Liver (tissue), 8 donors: ENCODE measurements at regions not wholly inside any gene's neighbourhood (a gene's known extent, or its start where the extent isn't known, plus 50 kb on each side); places are given as distances from the start of the nearest gene placed in this dataset.

Experiments used
- DNase-seq: peaks from one replicate; pipeline ENCODE4 v3.0.0-alpha.2; 2017; ENCODE audit warnings: low spot score
- H3K27ac ChIP-seq, 2 donors: one replicate each; pipeline ENCODE4 v1.7.0; 2013; ENCODE audit warnings: inconsistent platforms in 2 of 2, low read length in 2 of 2, control low read depth in 1 of 2, low read depth in 1 of 2, mild to moderate bottlenecking in 1 of 2
- H3K27me3 ChIP-seq, 4 donors: one replicate each; pipeline versions ENCODE4 v1.6.1 to v1.7.0; 2013; ENCODE audit warnings: low read length in 3 of 4, inconsistent platforms in 1 of 4, mild to moderate bottlenecking in 1 of 4, moderate library complexity in 1 of 4; ENCODE audit not compliant: control insufficient read depth in 4 of 4, insufficient read depth in 4 of 4
- H3K36me3 ChIP-seq, 4 donors: one replicate each; pipeline versions ENCODE4 v1.6.1 to v1.7.0; 2013; ENCODE audit warnings: low read length in 3 of 4, mild to moderate bottlenecking in 3 of 4, low read depth in 1 of 4, moderate library complexity in 1 of 4; ENCODE audit not compliant: control insufficient read depth in 4 of 4, insufficient read depth in 3 of 4
- H3K4me1 ChIP-seq, 4 donors: one replicate each; pipeline versions ENCODE4 v1.6.1 to v1.7.0; 2013; ENCODE audit warnings: low read length in 3 of 4, mild to moderate bottlenecking in 3 of 4, moderate library complexity in 1 of 4; ENCODE audit not compliant: control insufficient read depth in 4 of 4, insufficient read depth in 4 of 4
- H3K4me3 ChIP-seq, 3 donors: one replicate each; pipeline versions ENCODE4 v1.6.1 to v1.7.0; 2013; ENCODE audit warnings: low read length in 3 of 3, control low read depth in 1 of 3, low read depth in 1 of 3, mild to moderate bottlenecking in 1 of 3
- H3K9ac ChIP-seq, 2 donors: one replicate each; pipeline ENCODE4 v1.7.0; 2013; ENCODE audit warnings: low read length in 2 of 2, mild to moderate bottlenecking in 2 of 2, moderate library complexity in 2 of 2, control low read depth in 1 of 2, low read depth in 1 of 2
- H3K9me3 ChIP-seq, 4 donors: one replicate each; pipeline versions ENCODE4 v1.6.1 to v1.7.0; 2013; ENCODE audit warnings: low read length in 3 of 4; ENCODE audit not compliant: control insufficient read depth in 4 of 4
- EGR1 ChIP-seq, 2 donors: IDR thresholded peaks; 2 replicates each; pipeline ENCODE4 v1.6.1; 2016 to 2018; ENCODE audit warnings: antibody characterized with exemption in 2 of 2, low read depth in 2 of 2
- FOXA1 ChIP-seq: IDR thresholded peaks from 2 replicates; pipeline ENCODE4 v1.6.1; 2016; ENCODE audit warnings: antibody characterized with exemption
- FOXA2 ChIP-seq: IDR thresholded peaks from 2 replicates; pipeline ENCODE4 v1.6.1; 2016; ENCODE audit warnings: antibody characterized with exemption
- HNF4A ChIP-seq, 2 donors: conservative IDR thresholded peaks; 2 replicates each; pipeline ENCODE4 v1.6.1; 2016; ENCODE audit warnings: antibody characterized with exemption in 2 of 2, mild to moderate bottlenecking in 2 of 2
- HNF4G ChIP-seq: IDR thresholded peaks from 2 replicates; pipeline ENCODE4 v1.6.1; 2016; ENCODE audit warnings: antibody characterized with exemption
- JUND ChIP-seq, 2 donors: IDR thresholded peaks; 2 replicates each; pipeline ENCODE4 v1.6.1; 2016; ENCODE audit warnings: antibody characterized with exemption in 2 of 2
- NR2F2 ChIP-seq: IDR thresholded peaks from 2 replicates; pipeline ENCODE4 v1.6.1; 2016; ENCODE audit warnings: antibody characterized with exemption
- RAD21 ChIP-seq, 2 donors: IDR thresholded peaks; 2 replicates each; pipeline ENCODE4 v1.6.1; 2016; ENCODE audit warnings: antibody characterized with exemption in 2 of 2, mild to moderate bottlenecking in 2 of 2
- RXRA ChIP-seq, 2 donors: IDR thresholded peaks; 2 replicates each; pipeline ENCODE4 v1.6.1; 2017 to 2018; ENCODE audit warnings: antibody characterized with exemption in 2 of 2, mild to moderate bottlenecking in 1 of 2
- SP1 ChIP-seq: IDR thresholded peaks from 2 replicates; pipeline ENCODE4 v1.6.1; 2018; ENCODE audit warnings: antibody characterized with exemption, mild to moderate bottlenecking
- TAF1 ChIP-seq: conservative IDR thresholded peaks from 2 replicates; pipeline ENCODE4 v1.6.1; 2016; ENCODE audit warnings: antibody characterized with exemption, mild to moderate bottlenecking
- YY1 ChIP-seq: IDR thresholded peaks from 2 replicates; pipeline ENCODE4 v1.6.1; 2016; ENCODE audit warnings: antibody characterized with exemption, mild to moderate bottlenecking
- WGBS: extraction: QIAGEN DNeasy Blood & Tissue Kit; methylation state at CpG from one replicate; pipeline ENCODE4 v1.1.7; 2013; 5-methylcytosine and 5-hydroxymethylcytosine counted together
- TF ChIP-seq, protein P1 (sequence below): IDR thresholded peaks from 2 replicates; pipeline ENCODE4 v1.6.1; 2016; ENCODE audit warnings: antibody characterized with exemption
- TF ChIP-seq, protein P2 (sequence below): IDR thresholded peaks from 2 replicates; pipeline ENCODE4 v1.6.1; 2016; ENCODE audit warnings: antibody characterized with exemption
- TF ChIP-seq, protein P3 (sequence below): IDR thresholded peaks from 2 replicates; pipeline ENCODE4 v1.6.1; 2016; ENCODE audit warnings: antibody characterized with exemption
- TF ChIP-seq, protein P4 (sequence below): fragments of 150-350 bp; IDR thresholded peaks from 2 replicates; pipeline ENCODE4 v1.5.1; 2017; ENCODE audit warnings: improper control_type of control experiment, low read depth, low read length; ENCODE audit not compliant: missing input control
- donor health status: healthy.
- donor health status: healthy.
- donor health status: healthy.
- donor health status: healthy.
- donor health status: healthy.

DNA sequence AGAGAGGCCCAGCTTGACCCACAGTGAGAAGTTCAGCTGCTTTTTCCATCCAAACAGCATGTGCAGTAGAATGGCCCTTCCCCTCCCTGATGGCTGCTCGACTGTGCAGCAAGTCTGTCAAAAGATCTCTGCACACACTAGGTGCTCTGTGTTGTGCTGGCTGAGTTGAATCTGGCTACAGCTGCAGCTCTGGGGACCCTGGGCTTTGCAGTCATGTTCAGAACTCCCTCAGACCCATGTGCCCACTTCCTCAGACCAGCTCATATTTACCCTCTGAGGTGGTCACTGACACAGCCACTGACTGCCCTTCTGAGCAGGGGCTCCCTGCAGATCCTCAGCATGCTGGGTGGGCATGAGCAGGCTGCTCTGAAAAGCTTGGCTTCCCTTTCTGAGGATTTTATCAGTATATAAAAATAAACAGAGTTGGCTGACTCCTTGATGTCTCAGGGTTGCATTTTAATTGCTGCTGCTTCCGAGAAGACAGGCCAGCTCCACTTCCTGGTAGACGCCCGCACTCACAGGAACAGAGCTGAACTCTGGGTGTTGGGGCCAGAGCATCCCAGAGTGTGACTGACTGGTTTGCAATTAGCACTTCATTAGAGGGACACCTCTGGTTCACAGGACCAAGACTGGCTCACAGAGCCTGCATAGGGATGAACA, 507.9 kb downstream of the RPS24 start:
- peak; percentile 42 for TF ChIP-seq NR2F2
- TF ChIP-seq RXRA (IDR thresholded peaks at IDR 0.05): peak; percentile 7 to 40
- TF ChIP-seq FOXA1: no peak
- TF ChIP-seq, protein P1, sequence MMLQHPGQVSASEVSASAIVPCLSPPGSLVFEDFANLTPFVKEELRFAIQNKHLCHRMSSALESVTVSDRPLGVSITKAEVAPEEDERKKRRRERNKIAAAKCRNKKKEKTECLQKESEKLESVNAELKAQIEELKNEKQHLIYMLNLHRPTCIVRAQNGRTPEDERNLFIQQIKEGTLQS: no peak
- peak; percentile 32 for TF ChIP-seq SP1
- 73% methylated on average over 4 of the region's 4 CpGs for WGBS
- Histone ChIP-seq H3K4me1 (peaks cover 5 to 18% (median 14%) of the 10 kb centered on the region in 4 donors), H3K9ac (no peak overlapping the region), H3K27me3 (no peaks in the 10 kb centered on the region), H3K27ac (peak overlapping the region; percentile 14 to 43), H3K4me3 (no peak overlapping the region), H3K36me3 (no peaks in the 10 kb centered on the region), H3K9me3 (no peaks in the 10 kb centered on the region)
- no peak for DNase-seq

DNA sequence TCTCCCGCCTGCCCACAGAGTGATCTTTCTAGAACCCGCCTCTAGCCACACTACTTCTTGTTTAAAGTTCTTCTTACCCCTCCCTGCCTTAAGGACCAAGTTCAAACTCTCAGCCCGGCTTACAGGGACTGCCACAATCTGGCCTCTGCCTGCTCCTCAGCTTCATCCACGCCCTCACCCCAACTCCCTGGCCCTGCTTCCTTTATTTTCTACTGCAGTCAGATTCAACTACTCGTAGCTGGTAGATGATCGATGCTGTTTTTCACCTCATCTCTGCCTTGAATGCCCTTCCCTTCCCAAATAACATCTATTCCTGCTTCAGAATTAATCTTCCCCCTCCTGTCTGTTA, 508.5 kb downstream of the RPS24 start:
- Histone ChIP-seq H3K27ac (peak overlapping the region; percentile 14 to 25), H3K9me3 (no peaks in the 10 kb centered on the region), H3K27me3 (no peaks in the 10 kb centered on the region), H3K36me3 (no peaks in the 10 kb centered on the region), H3K9ac (no peak overlapping the region), H3K4me1 (peaks cover 5 to 18% (median 14%) of the 10 kb centered on the region in 4 donors), H3K4me3 (no peak overlapping the region)
- no peak for TF ChIP-seq FOXA2
- no peak for TF ChIP-seq YY1
- TF ChIP-seq HNF4G: no peak
- no peak for TF ChIP-seq JUND (IDR thresholded peaks at IDR 0.05)
- TF ChIP-seq, protein P2, sequence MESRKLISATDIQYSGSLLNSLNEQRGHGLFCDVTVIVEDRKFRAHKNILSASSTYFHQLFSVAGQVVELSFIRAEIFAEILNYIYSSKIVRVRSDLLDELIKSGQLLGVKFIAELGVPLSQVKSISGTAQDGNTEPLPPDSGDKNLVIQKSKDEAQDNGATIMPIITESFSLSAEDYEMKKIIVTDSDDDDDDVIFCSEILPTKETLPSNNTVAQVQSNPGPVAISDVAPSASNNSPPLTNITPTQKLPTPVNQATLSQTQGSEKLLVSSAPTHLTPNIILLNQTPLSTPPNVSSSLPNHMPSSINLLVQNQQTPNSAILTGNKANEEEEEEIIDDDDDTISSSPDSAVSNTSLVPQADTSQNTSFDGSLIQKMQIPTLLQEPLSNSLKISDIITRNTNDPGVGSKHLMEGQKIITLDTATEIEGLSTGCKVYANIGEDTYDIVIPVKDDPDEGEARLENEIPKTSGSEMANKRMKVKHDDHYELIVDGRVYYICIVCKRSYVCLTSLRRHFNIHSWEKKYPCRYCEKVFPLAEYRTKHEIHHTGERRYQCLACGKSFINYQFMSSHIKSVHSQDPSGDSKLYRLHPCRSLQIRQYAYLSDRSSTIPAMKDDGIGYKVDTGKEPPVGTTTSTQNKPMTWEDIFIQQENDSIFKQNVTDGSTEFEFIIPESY: no peak
- TF ChIP-seq TAF1: no peak
- no peak for TF ChIP-seq NR2F2
- TF ChIP-seq EGR1 (IDR thresholded peaks at IDR 0.05; ENCODE audit: low read depth in 2 of 2): no peak
- 78% methylated on average over 6 of the region's 6 CpGs for WGBS
- no peak for DNase-seq

DNA sequence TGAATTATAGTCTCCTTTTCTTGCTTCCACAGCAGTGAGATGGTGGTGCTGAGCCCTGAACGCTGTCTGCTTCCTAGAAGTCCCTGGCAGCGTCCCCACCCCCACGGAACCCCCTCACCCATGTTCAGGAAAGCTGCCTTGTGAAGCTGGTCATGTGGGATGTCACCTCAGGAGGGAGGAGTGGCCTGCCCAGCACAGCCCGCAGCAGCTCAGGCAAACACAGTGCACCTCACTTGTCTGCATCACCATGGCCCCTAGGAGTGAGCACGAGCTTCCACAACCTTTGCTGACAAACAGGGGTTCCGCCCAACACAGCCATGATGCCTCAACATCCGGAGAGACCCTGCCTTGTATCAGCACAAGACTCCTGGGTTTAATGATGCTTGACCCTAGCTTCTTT, 508.9 kb downstream of the RPS24 start:
- H3K36me3 ChIP-seq: no peaks in the 10 kb centered on the region
- no peak overlapping the region for H3K4me3 ChIP-seq
- peak overlapping the region; percentile 14 to 25 for H3K27ac ChIP-seq
- DNase-seq: no peak
- TF ChIP-seq FOXA2 (no peak), HNF4G (no peak), NR2F2 (no peak), EGR1 (IDR thresholded peaks at IDR 0.05; ENCODE audit: low read depth in 2 of 2) (no peak), RXRA (IDR thresholded peaks at IDR 0.05) (no peak), RAD21 (IDR thresholded peaks at IDR 0.05) (no peak), JUND (IDR thresholded peaks at IDR 0.05) (no peak), YY1 (no peak), FOXA1 (no peak), HNF4A (conservative IDR thresholded peaks at IDR 0.05) (no peak)
- TF ChIP-seq, protein P1: no peak
- TF ChIP-seq, protein P2: no peak
- TF ChIP-seq, protein P3, sequence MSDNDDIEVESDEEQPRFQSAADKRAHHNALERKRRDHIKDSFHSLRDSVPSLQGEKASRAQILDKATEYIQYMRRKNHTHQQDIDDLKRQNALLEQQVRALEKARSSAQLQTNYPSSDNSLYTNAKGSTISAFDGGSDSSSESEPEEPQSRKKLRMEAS: no peak
- TF ChIP-seq, protein P4, sequence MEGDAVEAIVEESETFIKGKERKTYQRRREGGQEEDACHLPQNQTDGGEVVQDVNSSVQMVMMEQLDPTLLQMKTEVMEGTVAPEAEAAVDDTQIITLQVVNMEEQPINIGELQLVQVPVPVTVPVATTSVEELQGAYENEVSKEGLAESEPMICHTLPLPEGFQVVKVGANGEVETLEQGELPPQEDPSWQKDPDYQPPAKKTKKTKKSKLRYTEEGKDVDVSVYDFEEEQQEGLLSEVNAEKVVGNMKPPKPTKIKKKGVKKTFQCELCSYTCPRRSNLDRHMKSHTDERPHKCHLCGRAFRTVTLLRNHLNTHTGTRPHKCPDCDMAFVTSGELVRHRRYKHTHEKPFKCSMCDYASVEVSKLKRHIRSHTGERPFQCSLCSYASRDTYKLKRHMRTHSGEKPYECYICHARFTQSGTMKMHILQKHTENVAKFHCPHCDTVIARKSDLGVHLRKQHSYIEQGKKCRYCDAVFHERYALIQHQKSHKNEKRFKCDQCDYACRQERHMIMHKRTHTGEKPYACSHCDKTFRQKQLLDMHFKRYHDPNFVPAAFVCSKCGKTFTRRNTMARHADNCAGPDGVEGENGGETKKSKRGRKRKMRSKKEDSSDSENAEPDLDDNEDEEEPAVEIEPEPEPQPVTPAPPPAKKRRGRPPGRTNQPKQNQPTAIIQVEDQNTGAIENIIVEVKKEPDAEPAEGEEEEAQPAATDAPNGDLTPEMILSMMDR: no peak
- H3K27me3 ChIP-seq: no peaks in the 10 kb centered on the region
- no peak overlapping the region for H3K9ac ChIP-seq
- H3K4me1 ChIP-seq: peaks cover 5 to 18% (median 14%) of the 10 kb centered on the region in 4 donors
- no peaks in the 10 kb centered on the region for H3K9me3 ChIP-seq
- WGBS: 87% methylated on average over 7 of the region's 7 CpGs
